Osteocyte (in vitro differentiated cells): ENCODE measurements at regions not wholly inside any gene's neighbourhood (a gene's known extent, or its start where the extent isn't known, plus 50 kb on each side); places are given as distances from the start of the nearest gene placed in this dataset.

ENCODE experiments used
- DNase-seq: peaks from one replicate; pipeline ENCODE4 v3.0.0; 2021; ENCODE audit warnings: mixed read lengths; ENCODE audit not compliant: unreplicated experiment; ENCODE audit errors: extremely low spot score
- H3K27ac Mint-ChIP-seq: one replicate; pipeline ENCODE4 v1.8.0; 2021; ENCODE audit warnings: mild to moderate bottlenecking, mixed read lengths; ENCODE audit not compliant: unreplicated experiment
- H3K27me3 Mint-ChIP-seq: one replicate; pipeline ENCODE4 v1.8.0; 2021; ENCODE audit warnings: mixed read lengths; ENCODE audit not compliant: unreplicated experiment
- H3K36me3 Mint-ChIP-seq: one replicate; pipeline ENCODE4 v1.8.0; 2021; ENCODE audit warnings: mixed read lengths; ENCODE audit not compliant: unreplicated experiment
- H3K4me1 Mint-ChIP-seq: one replicate; pipeline ENCODE4 v1.8.0; 2021; ENCODE audit warnings: mixed read lengths; ENCODE audit not compliant: unreplicated experiment
- H3K4me3 Mint-ChIP-seq: one replicate; pipeline ENCODE4 v1.8.0; 2021; ENCODE audit warnings: mild to moderate bottlenecking, moderate library complexity, mixed read lengths; ENCODE audit not compliant: unreplicated experiment
- H3K9me3 Mint-ChIP-seq: one replicate; pipeline ENCODE4 v1.8.0; 2021; ENCODE audit warnings: mixed read lengths; ENCODE audit not compliant: unreplicated experiment
- TF ChIP-seq, protein P1 (sequence below): fragments of 200-600 bp; sonication (generic); IDR thresholded peaks from 2 replicates; pipeline ENCODE4 v1.5.0; 2021; ENCODE audit warnings: antibody characterized with exemption, mild to moderate bottlenecking, moderate library complexity

DNA sequence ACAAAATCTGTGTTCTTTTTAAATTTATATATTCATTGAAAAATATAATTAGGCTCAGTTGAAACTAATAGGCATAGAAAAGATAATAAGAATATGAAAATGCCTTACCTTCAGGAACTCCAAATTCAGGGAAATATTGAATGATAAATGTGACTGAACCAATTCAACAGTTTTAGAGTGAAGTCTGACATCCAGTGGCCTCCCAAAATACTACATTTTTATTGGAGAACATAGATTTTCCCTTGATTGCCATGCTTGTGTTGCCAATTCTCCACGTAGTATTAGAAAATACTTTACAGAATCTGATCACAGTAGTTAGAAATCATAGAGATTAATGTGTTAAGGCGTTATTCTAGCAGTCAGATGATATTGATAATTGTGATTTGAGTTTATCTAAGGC lies 1246.7 kb downstream of the GATA3 start:
- Mint-ChIP-seq H3K27ac (no peak overlapping the region), H3K9me3 (no peaks in the 10 kb centered on the region), H3K36me3 (no peaks in the 10 kb centered on the region), H3K4me3 (no peak overlapping the region), H3K27me3 (peaks cover 7% of the 10 kb centered on the region), H3K4me1 (no peaks in the 10 kb centered on the region)
- TF ChIP-seq, protein P1, sequence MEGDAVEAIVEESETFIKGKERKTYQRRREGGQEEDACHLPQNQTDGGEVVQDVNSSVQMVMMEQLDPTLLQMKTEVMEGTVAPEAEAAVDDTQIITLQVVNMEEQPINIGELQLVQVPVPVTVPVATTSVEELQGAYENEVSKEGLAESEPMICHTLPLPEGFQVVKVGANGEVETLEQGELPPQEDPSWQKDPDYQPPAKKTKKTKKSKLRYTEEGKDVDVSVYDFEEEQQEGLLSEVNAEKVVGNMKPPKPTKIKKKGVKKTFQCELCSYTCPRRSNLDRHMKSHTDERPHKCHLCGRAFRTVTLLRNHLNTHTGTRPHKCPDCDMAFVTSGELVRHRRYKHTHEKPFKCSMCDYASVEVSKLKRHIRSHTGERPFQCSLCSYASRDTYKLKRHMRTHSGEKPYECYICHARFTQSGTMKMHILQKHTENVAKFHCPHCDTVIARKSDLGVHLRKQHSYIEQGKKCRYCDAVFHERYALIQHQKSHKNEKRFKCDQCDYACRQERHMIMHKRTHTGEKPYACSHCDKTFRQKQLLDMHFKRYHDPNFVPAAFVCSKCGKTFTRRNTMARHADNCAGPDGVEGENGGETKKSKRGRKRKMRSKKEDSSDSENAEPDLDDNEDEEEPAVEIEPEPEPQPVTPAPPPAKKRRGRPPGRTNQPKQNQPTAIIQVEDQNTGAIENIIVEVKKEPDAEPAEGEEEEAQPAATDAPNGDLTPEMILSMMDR: no peak
- DNase-seq: no peak

DNA sequence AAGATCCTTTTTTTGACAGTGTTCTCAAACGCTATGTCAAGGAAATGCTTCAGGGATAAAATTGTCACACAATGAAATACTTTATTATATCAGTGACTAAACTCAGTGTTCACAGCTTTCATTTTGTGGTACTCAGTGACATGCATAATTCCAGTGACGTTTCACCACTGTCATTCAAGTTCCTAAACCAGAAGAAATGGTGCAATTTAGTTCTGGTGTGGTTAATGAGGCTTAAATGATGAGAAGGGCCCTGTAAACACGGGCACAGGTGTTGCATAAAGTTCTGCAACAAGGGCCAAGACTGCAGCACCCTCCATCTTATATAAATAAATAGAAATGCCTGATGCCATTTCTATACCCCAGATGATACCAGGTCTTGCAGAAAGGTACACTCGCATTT lies 1247.1 kb downstream of the GATA3 start:
- no peak for DNase-seq
- Mint-ChIP-seq H3K9me3 (no peaks in the 10 kb centered on the region), H3K4me3 (no peak overlapping the region), H3K4me1 (no peaks in the 10 kb centered on the region), H3K27me3 (peaks cover 7% of the 10 kb centered on the region), H3K36me3 (no peaks in the 10 kb centered on the region), H3K27ac (no peak overlapping the region)
- TF ChIP-seq, protein P1: no peak

DNA sequence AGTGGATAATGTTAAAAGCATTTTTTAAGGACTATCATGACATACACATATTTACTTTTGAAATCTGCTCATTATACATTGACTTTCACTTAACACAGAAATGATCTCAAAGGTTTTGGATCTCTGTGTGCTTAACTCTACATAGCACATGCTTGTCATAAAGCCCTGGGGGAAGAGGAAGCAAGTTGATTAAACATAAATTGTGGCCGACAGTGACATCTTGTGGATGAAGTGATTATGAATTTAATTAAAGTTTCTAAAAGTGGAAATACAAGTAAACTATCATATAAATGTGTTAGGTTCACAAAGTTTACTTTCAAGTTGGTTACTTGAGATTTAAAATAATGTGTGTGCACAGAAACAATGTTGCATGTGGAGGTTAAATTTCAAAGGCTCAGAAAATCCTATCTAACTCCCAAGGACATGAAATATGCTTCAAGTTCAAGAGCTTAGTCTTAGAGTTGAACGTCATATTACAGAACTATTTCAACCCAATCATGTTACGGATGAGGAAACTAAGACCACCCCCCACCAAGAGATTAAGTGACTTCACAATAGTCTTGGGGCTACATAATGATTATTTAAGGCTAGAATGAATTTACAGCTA lies 1247.8 kb downstream of the GATA3 start:
- H3K36me3 Mint-ChIP-seq: no peaks in the 10 kb centered on the region
- H3K27me3 Mint-ChIP-seq: peaks cover 7% of the 10 kb centered on the region
- DNase-seq: no peak
- TF ChIP-seq, protein P1: peak; percentile 54
- H3K4me3 Mint-ChIP-seq: no peak overlapping the region
- H3K9me3 Mint-ChIP-seq: no peaks in the 10 kb centered on the region
- no peak overlapping the region for H3K27ac Mint-ChIP-seq
- H3K4me1 Mint-ChIP-seq: no peaks in the 10 kb centered on the region

DNA sequence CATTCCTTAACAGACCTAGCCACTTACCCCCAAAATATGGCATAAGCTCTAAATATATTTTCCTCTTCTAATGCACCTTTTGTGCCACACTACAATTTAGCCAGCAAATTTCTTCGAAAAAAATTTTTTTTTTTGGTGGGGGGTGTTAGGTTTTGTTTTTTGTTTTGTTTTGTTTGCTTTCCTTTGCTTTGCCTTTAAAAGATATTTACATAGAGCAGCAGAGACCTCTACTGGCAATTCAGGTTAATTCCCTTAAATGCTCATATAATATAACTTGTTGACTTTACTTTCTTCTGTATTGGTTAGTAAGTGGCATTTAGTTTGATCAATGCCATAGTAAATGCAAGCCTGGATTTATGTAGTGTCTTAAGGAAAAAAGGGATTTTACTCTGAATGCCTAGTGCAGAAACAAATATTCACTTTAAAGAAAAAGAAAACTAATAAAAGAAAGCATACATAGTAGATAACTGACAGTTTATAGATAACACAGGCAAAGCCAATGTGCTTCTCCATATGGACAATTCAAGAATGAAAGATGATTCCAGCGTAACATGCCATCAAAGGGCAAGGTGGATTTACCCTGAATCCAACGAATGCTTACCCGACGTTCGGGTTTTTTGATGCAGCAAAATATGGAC lies 1250.6 kb downstream of the GATA3 start:
- H3K27ac Mint-ChIP-seq: no peak overlapping the region
- DNase-seq: no peak

More for the DNA sequence above, 1250.6 kb downstream of the GATA3 start:
- no peaks in the 10 kb centered on the region for H3K9me3 Mint-ChIP-seq
- no peak overlapping the region for H3K4me3 Mint-ChIP-seq
- H3K27me3 Mint-ChIP-seq: no peaks in the 10 kb centered on the region
- no peaks in the 10 kb centered on the region for H3K36me3 Mint-ChIP-seq
- TF ChIP-seq, protein P1: peak; percentile 54
- H3K4me1 Mint-ChIP-seq: no peaks in the 10 kb centered on the region
